Omental fat pad (tissue), 3 donors: ENCODE measurements at regions not wholly inside any gene's neighbourhood (a gene's known extent, or its start where the extent isn't known, plus 50 kb on each side); places are given as distances from the start of the nearest gene placed in this dataset.
A peak's percentile ranks its signal among the peaks of the same experiment; 100 is the strongest.
"Not testable (repeated sequence)": the region's sequence is repeated elsewhere in the genome, so short reads cannot be mapped to it uniquely, and the experiment has no call there.

Experiments used
- ATAC-seq: fragments of 150-250 bp; one replicate; pipeline ENCODE4 v1.9.1; 2016; ENCODE audit warnings: mild to moderate bottlenecking, moderate library complexity; ENCODE audit not compliant: low FRiP score
- DNase-seq: peaks from one replicate; pipeline ENCODE4 v3.0.0-alpha.2; 2019; ENCODE audit warnings: low spot score
- CTCF ChIP-seq, 3 donors: fragments of 450-650 bp; IDR thresholded peaks; one replicate each; pipeline ENCODE4 v1.5.1; 2016 to 2017; ENCODE audit warnings: antibody characterized with exemption in 3 of 3, mild to moderate bottlenecking in 3 of 3, moderate library complexity in 2 of 3

GRCh38 chr20:19045371-19045770 lies 167.1 kb upstream of the SLC24A3 start:
- DNase-seq (no peak), ATAC-seq (no peak)
- TF ChIP-seq CTCF (IDR thresholded peaks at IDR 0.05): no peak

DNA sequence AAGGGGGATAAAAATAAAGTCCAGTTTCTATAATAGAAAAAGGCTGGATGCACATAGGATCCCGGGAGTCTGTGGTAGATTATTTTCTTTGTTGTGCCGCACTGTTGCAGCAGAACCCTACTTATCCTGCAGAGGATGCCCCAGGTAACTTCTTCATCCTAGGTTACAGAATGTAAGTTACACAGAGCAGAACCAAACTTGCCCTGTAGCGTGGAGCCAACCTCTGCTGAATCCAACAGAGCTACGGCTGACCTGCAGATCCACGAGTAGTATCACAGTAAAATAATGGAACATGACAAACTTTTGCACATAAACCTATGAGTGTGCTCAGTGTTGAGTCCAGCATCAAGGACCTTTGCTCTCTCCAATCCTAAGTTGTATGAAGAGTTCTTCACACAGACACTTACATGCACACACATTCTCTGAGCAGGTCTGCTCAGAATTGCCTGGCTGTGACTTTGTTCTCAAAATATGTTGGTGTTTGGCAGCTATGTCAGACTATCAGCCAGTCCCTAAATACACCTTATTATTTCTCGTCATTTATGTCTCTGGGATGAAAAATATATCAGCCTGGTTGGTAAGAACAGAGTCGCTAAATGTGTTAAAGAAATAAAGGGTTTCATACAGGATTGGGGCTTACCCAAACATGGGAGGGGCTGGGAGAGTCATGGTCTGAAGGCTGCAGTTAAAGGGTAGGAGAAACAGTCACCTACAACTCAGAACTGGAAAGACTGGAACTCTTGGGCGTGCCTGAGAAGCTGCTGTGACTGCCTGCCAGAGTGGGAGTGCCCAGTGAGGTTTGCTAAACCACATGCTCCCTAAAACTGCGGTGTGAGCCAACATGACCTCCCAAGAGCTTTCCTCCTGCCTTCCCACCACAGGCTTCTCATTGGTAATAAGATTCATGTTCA lies 165.1 kb upstream of the SLC24A3 start:
- DNase-seq: no peak
- ATAC-seq: peak; percentile 73
- no peak for TF ChIP-seq CTCF (IDR thresholded peaks at IDR 0.05)

- DNase-seq (no peak), ATAC-seq (no peak)
- TF ChIP-seq CTCF (IDR thresholded peaks at IDR 0.05): no peak
Measured at GRCh38 chr20:19047951-19048296, 164.5 kb upstream of the SLC24A3 start.

DNA sequence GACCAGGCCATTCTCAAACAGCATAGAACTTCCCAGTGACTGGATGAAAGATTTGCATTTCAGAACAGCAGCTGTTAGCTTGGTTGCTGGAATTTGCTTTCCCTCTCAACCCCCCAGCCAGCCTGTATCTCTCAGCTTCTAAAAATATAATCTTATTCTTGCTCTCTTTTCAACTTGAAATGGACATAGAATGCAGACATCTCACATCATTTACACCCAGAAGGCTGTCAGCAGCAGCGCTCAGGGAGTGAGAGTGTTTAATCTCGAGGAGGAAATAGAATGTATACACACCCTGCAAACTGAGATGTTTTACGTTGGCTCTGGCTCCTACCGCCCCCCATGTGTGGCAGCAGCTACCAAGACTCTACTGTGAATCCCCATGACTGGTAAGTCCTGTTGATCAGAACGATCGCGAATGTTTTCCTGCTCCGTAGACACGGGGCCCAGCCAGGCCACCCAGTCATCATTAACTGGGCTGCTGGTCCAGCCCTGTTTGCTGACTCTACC lies 163.4 kb upstream of the SLC24A3 start:
- no peak for ATAC-seq
- no peak for DNase-seq
- no peak for TF ChIP-seq CTCF (IDR thresholded peaks at IDR 0.05)

- DNase-seq (no peak), ATAC-seq (no peak)
- TF ChIP-seq CTCF (IDR thresholded peaks at IDR 0.05): no peak
Measured at GRCh38 chr20:19049514-19049913, 162.9 kb upstream of the SLC24A3 start.

DNA sequence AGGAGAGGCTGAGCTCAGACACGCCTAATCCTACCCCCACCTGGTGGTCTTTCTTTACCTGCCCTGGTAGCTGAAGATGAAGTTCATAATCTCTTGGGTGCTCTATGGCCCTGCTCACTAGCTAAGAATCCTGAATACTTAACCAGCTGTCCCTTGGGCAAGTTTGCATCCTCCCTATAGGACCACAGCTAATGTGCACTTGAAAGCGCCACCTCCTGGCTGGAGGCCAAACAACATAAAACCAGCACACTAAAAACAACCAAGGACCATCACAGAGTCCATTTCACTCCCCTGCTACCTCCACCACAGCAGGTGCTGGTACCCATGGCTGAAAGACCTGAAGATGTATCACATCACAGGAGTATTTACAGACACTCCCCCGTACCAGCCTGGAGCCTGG lies 155.5 kb upstream of the SLC24A3 start:
- TF ChIP-seq CTCF (IDR thresholded peaks at IDR 0.05): no peak
- DNase-seq: no peak
- ATAC-seq: no peak

DNA sequence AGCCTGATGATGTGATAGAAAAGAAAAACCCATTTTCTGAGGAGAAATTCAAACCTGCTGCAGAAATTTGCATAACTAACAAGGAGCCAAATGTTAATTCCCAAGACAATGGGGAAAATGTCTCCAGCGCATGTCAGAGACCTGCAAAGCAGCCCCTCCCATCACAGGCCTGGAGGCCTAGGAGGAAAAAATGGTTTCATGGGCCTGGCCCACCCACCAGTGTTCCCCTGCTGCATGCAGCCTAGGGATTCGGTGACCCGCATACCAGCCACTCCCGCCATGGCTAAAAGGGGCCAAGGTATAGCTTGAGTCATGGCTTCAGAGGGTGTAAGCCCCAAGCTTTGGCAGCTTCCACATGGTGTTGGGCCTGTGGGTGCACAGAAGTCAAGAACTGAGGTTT lies 147.7 kb upstream of the SLC24A3 start:
- ATAC-seq, DNase-seq: not testable (repeated sequence)
